Ascending aorta (tissue), 2 donors: ENCODE measurements at regions not wholly inside any gene's neighbourhood (a gene's known extent, or its start where the extent isn't known, plus 50 kb on each side); places are given as distances from the start of the nearest gene placed in this dataset.

Experiments
- DNase-seq, 2 donors: peaks; one replicate each; pipeline ENCODE4 v3.0.0-alpha.2; 2019; ENCODE audit warnings: low spot score in 2 of 2
- H3K27ac ChIP-seq, 2 donors: fragments of 200-600 bp; sonication (generic); one replicate each; pipeline ENCODE4 v1.5.1; 2016 to 2017; ENCODE audit warnings: mild to moderate bottlenecking in 1 of 2
- H3K27me3 ChIP-seq: fragments of 200-600 bp; sonication (generic); one replicate; pipeline ENCODE4 v1.5.1; 2017
- H3K36me3 ChIP-seq, 2 donors: fragments of 200-600 bp; sonication (generic); one replicate each; pipeline ENCODE4 v1.5.1; 2016
- H3K4me1 ChIP-seq, 2 donors: fragments of 200-600 bp; sonication (generic); one replicate each; pipeline ENCODE4 v1.5.1; 2016 to 2017; ENCODE audit warnings: mild to moderate bottlenecking in 1 of 2
- H3K4me3 ChIP-seq, 2 donors: fragments of 200-600 bp; sonication (generic); one replicate each; pipeline ENCODE4 v1.5.1; 2016 to 2017; ENCODE audit warnings: mild to moderate bottlenecking in 1 of 2
- H3K9me3 ChIP-seq, 2 donors: fragments of 200-600 bp; sonication (generic); one replicate each; pipeline ENCODE4 v1.5.1; 2016
- intact Hi-C: fragments of 100-400 bp; cut with DNase I; formaldehyde crosslinking; loops from one replicate; pipeline ENCODE4 v1.15.1; 2023
- TF ChIP-seq, protein P1 (sequence below), 3 experiments: fragments of 200-600 bp in 2 of 3; fragments of 450-650 bp in 1 of 3; sonication (generic) in 2 of 3; IDR thresholded peaks; one replicate each; pipeline ENCODE4 v1.5.1; 2016 to 2019; ENCODE audit warnings: antibody characterized with exemption in 3 of 3, mild to moderate bottlenecking in 1 of 3, moderate library complexity in 1 of 3

DNA sequence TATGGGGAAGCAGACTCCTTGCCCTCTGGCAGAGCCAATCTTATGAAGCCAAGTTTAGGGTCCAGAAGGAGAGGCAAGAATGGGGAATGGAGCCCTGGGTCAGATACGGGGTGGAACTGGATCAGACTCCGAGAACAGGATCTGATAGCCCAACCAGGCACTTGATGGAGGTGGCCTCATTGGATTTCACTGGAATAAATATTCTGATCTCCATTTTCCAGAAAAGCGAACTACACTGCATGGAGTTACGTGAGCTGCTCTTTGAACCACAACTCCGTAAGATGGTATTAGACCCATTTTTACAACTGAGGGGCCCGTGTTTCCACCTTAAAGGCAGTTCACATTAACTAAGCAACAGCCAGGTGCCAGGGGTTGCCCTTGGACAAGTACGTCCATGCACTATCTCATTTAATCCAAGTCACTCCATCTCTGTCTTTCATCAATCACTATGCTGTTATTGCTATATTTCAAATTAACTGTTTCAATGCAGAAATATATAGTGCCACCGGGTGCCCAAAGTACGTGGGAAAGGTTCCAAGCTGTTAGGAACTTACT lies 155.2 kb downstream of the BCL11B start:
- Histone ChIP-seq H3K36me3 (no peaks in the 10 kb centered on the region), H3K4me3 (no peak overlapping the region), H3K4me1 (no peaks in the 10 kb centered on the region), H3K27ac (no peak overlapping the region), H3K9me3 (peaks cover 0 to 6% of the 10 kb centered on the region in 2 donors), H3K27me3 (peaks cover 10% of the 10 kb centered on the region)
- intact Hi-C loops: no loop called here
- TF ChIP-seq, protein P1, sequence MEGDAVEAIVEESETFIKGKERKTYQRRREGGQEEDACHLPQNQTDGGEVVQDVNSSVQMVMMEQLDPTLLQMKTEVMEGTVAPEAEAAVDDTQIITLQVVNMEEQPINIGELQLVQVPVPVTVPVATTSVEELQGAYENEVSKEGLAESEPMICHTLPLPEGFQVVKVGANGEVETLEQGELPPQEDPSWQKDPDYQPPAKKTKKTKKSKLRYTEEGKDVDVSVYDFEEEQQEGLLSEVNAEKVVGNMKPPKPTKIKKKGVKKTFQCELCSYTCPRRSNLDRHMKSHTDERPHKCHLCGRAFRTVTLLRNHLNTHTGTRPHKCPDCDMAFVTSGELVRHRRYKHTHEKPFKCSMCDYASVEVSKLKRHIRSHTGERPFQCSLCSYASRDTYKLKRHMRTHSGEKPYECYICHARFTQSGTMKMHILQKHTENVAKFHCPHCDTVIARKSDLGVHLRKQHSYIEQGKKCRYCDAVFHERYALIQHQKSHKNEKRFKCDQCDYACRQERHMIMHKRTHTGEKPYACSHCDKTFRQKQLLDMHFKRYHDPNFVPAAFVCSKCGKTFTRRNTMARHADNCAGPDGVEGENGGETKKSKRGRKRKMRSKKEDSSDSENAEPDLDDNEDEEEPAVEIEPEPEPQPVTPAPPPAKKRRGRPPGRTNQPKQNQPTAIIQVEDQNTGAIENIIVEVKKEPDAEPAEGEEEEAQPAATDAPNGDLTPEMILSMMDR (IDR thresholded peaks at IDR 0.05): no peak
- no peak for DNase-seq

- no peak overlapping the region for H3K4me3 ChIP-seq
- no peaks in the 10 kb centered on the region for H3K4me1 ChIP-seq
- TF ChIP-seq, protein P1 (IDR thresholded peaks at IDR 0.05): no peak
- H3K27ac ChIP-seq: no peak overlapping the region
- DNase-seq: no peak
- peaks cover 0 to 6% of the 10 kb centered on the region in 2 donors for H3K9me3 ChIP-seq
- peaks cover 10% of the 10 kb centered on the region for H3K27me3 ChIP-seq
- H3K36me3 ChIP-seq: no peaks in the 10 kb centered on the region
- intact Hi-C loops: no loop called here
Observed at GRCh38 chr14:99117671-99118045, 154.3 kb downstream of the BCL11B start.

- TF ChIP-seq, protein P1 (IDR thresholded peaks at IDR 0.05): no peak
- intact Hi-C loops: no loop called here
Observed at GRCh38 chr14:99118046-99118721, 153.8 kb downstream of the BCL11B start.

DNA sequence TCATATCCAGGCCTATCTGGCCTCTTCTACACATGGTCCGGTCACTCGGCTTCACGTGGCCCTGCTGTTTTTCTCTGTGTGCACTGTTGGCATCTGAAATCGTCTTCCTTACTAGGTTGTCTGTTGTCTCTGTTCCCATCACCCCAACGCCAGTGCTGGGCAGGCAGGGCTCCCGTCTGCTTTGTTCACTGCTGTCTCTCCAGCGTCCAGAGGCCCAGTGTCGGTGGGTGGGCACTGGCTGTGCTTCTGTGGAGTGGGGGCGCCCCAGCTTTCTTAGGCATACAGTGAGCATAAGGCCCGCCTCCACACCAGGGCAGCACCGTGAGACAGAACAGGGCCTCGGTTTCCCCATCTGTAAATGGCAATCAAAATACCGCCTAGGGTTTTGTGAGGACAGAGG lies 153.1 kb downstream of the BCL11B start:
- no peak overlapping the region for H3K27ac ChIP-seq
- DNase-seq: no peak
- H3K36me3 ChIP-seq: no peaks in the 10 kb centered on the region
- no peak overlapping the region for H3K4me3 ChIP-seq
- H3K27me3 ChIP-seq: peaks cover 10% of the 10 kb centered on the region
- intact Hi-C loops: no loop called here
- peaks cover 0 to 5% of the 10 kb centered on the region in 2 donors for H3K9me3 ChIP-seq
- H3K4me1 ChIP-seq: no peaks in the 10 kb centered on the region
- TF ChIP-seq, protein P1 (IDR thresholded peaks at IDR 0.05): no peak

More at GRCh38 chr14:99118046-99118721, 153.8 kb downstream of the BCL11B start:
- Histone ChIP-seq H3K9me3 (peaks cover 0 to 6% of the 10 kb centered on the region in 2 donors), H3K27me3 (peaks cover 10% of the 10 kb centered on the region), H3K36me3 (no peaks in the 10 kb centered on the region), H3K4me3 (no peak overlapping the region), H3K27ac (no peak overlapping the region), H3K4me1 (no peaks in the 10 kb centered on the region)
- DNase-seq: no peak
